Ovary (tissue), 3 donors: ENCODE measurements at regions not wholly inside any gene's neighbourhood (a gene's known extent, or its start where the extent isn't known, plus 50 kb on each side); places are given as distances from the start of the nearest gene placed in this dataset.
"Not testable (repeated sequence)": the region's sequence is repeated elsewhere in the genome, so short reads cannot be mapped to it uniquely, and the experiment has no call there.

ENCODE experiments used
- EP300 ChIP-seq: sonication (generic); formaldehyde crosslinking; IDR thresholded peaks from one replicate; pipeline ENCODE4 v1.6.1; 2017; ENCODE audit warnings: antibody characterized with exemption
- POLR2A ChIP-seq: fragments of 450-650 bp; IDR thresholded peaks from one replicate; pipeline ENCODE4 v1.6.1; 2017; ENCODE audit warnings: antibody characterized with exemption, mild to moderate bottlenecking, moderate library complexity
- TF ChIP-seq, protein P1 (sequence below), 3 donors: fragments of 450-650 bp in 2 of 3; fragments of 200-600 bp in 1 of 3; IDR thresholded peaks; one replicate each; pipeline versions ENCODE4 v1.5.1 to v1.8.0; 2016 to 2022; ENCODE audit warnings: antibody characterized with exemption in 3 of 3, mild to moderate bottlenecking in 1 of 3
- donor health status: DM: no; HTN: no; CAD: no.

DNA sequence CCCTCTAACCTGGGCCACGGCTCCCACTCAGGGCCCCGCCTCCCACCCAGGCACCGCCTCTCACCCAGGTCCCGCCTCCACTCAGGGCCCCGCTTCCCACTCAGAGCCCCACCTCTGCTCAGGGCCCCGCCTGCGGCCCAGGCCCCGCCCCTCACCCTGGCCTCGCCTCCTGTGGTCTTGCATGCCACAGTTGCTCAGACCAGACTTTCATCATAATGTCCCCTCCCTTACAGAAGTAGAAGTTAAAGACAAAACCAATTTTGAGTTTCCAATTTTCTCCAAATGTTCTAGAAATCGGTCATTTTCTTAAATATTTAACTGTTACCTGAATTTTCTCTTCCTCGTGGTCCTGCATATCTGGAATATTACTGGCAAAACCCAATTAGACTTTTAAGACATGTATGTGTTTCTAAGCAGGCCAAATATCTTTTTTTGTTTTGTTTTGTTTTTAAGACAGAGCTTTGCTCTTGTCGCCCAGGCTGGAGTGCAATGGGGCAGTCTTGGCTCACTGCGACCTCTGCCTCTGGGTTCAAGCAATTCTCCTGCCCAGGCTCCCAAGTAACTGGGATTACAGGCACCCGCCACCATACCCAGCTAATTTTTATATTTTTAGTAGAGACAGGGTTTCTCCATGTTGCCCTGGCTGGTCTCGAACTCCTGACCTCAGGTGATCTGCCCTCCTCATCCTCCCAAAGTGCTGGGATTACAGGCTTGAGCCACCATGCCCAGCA, 102.8 kb downstream of the FAM53A start:
- TF ChIP-seq, protein P1, sequence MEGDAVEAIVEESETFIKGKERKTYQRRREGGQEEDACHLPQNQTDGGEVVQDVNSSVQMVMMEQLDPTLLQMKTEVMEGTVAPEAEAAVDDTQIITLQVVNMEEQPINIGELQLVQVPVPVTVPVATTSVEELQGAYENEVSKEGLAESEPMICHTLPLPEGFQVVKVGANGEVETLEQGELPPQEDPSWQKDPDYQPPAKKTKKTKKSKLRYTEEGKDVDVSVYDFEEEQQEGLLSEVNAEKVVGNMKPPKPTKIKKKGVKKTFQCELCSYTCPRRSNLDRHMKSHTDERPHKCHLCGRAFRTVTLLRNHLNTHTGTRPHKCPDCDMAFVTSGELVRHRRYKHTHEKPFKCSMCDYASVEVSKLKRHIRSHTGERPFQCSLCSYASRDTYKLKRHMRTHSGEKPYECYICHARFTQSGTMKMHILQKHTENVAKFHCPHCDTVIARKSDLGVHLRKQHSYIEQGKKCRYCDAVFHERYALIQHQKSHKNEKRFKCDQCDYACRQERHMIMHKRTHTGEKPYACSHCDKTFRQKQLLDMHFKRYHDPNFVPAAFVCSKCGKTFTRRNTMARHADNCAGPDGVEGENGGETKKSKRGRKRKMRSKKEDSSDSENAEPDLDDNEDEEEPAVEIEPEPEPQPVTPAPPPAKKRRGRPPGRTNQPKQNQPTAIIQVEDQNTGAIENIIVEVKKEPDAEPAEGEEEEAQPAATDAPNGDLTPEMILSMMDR (IDR thresholded peaks at IDR 0.05), result not testable (repeated sequence)
- TF ChIP-seq POLR2A, EP300: not testable (repeated sequence)
